GM21529 (cell line): ENCODE measurements at regions not wholly inside any gene's neighbourhood (a gene's known extent, or its start where the extent isn't known, plus 50 kb on each side); places are given as distances from the start of the nearest gene placed in this dataset.
"Not testable (repeated sequence)": the region's sequence is repeated elsewhere in the genome, so short reads cannot be mapped to it uniquely, and the experiment has no call there.

Experiments used
- ATAC-seq: cut with Tn5 transposase; IDR thresholded peaks from one replicate; pipeline ENCODE4 v1.9.1; 2021; ENCODE audit not compliant: unreplicated experiment

DNA sequence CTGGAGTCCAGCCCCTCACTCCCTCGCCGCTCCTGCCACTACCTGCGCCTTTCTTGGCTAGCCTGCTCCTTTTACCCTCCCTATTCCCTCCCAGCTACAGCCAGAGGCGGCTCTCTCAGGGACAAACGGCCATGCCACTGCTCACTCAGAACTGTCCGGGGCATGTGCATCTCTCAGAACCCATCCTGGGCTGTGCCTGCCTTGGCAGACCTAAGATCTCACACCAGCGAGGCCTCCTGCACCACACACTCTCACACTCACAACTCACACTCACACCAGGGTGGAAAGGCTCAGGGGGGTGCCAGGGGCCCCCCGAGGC, 180.3 kb downstream of the TMEM121 start:
- not testable (repeated sequence) for ATAC-seq

GRCh38 chr14:105707099-105707498, 180.7 kb downstream of the TMEM121 start:
- ATAC-seq = not testable (repeated sequence)

DNA sequence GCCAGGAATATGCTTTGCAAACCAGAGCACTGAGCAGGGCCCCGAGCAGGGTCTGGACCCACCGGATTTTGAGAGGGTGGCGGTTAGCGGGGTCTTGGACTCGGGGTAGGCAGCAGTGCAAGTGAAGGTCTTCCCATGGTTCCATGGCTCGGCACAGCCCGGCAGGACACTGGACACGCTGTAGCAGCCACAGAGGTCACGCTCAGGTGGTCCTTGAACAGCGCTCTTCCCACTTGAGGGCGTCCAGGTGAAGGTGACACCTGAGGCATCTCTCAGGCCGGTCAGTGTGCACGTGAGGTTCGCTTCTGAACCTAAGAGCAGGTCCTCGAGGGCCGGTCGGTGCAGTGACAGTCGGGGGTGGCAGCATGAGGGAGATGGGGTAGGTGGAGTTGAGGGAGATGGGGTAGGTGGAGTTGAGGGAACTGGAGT, 181.4 kb downstream of the TMEM121 start:
- not testable (repeated sequence) for ATAC-seq

- not testable (repeated sequence) for ATAC-seq
These were observed 182.1 kb downstream of the TMEM121 start for GRCh38 chr14:105708251-105709134.

DNA sequence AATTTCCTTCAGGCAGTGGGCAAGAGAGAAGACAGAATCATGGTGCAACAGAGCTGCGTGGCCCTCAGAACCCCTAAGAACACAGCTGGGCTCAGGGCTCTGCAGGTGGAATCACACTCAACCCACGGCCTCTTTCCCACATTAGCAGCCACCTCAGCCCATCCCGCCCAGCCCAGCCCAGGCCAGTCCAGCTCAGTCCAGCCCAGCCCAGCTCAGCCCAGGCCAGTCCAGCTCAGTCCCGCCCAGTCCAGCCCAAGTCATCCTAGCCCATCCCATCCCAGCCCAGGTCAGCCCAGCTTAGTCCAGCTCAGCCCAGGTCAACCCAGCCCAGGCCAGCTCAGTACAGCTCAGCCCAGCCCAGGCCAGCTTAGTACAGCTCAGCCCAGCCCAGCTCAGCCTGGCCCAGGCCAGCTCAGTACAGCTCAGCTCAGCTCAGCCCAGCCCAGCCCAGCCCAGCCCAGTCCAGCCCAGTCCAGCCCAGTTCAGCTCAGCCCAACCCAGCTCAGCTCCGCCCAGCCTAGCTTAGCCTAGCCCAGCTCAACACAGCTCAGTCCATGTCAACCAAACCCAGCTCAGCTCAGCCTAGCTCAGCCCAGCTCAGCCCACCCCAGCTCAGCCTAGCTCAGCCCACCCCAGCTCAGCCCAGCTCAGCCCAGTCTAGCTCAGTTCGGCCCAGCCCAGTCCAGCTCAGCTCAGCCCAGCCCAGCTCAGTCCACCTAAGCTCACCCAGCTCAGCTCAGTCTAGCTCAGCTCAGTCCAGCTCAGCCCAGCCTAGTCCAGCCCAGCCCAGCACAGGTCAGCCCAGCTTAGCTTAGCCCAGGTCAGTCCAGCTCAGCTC, 183.1 kb downstream of the TMEM121 start:
- no peak for ATAC-seq

GRCh38 chr14:105710119-105711043, 184.0 kb downstream of the TMEM121 start:
- ATAC-seq = no peak

GRCh38 chr14:105711044-105711620, 184.7 kb downstream of the TMEM121 start:
- no peak for ATAC-seq

DNA sequence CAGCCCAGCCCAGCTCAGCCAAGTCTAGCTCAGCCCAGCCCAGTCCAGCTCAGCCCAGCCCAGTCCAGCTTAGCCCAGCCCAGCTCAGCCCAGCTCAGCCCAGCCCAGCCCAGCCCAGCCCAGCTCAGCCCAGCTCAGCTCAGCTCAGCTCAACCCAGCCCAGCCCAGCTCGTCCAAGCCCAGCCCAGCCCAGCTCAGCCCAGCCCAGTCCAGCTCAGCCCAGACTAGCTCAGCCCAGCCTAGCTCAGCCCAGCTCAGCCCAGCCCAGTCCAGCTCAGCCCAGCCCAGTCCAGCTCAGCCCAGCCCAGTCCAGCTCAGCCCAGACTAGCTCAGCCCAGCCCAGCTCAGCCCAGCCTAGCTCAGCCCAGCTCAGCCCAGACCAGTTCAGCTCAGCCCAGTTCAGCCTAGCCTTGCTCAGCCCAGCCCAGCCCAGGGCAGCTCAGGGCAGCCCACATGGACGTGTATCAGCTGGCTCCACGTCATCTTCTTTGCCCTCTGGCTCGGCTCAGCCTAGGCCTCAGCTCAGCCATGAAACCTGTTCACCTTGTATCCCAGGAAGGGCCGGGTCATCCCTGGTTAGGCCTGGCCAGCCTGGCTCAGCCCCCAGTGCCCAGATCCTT, 185.6 kb downstream of the TMEM121 start:
- no peak for ATAC-seq

DNA sequence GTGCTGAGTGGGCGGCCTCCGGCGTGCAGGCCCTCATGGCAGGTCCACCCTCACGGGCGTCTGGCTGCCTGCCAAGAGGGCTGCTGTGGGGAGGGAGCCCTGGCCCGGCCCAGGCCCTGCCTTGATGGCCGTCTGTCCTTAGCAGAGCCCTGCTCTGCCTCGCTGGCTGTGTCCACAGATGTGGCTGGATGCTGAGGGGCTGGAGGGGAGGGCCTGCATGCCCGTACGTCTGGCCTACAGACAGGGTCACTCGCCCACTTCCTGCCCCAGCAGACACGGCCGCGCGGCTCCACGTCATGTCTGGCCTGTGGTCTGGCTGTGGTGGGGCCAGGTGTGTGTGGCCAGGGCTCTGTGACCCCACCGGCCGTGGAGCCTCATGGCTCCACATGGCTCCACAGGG, 186.3 kb downstream of the TMEM121 start:
- not testable (repeated sequence) for ATAC-seq

DNA sequence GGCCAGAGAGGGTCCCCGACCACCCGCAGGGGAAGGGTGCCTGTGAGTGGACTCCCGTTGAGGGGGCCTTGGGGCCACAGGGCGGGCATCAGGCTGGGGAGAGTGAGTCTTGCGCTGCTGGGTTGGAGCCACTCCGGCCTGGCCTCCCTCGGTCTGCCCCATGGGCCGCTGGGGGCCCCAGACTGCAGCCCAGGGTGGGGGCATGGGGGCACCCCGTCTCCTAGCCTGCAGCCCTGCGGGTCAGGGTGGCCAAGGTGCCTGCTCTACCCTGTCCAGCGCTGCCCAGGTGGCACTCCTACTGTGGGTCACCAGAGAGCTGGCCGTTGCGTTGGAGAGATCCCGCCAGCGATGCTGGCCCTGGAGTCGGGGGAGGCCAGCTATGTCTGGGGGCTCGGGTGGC, 186.8 kb downstream of the TMEM121 start:
- ATAC-seq = not testable (repeated sequence)

DNA sequence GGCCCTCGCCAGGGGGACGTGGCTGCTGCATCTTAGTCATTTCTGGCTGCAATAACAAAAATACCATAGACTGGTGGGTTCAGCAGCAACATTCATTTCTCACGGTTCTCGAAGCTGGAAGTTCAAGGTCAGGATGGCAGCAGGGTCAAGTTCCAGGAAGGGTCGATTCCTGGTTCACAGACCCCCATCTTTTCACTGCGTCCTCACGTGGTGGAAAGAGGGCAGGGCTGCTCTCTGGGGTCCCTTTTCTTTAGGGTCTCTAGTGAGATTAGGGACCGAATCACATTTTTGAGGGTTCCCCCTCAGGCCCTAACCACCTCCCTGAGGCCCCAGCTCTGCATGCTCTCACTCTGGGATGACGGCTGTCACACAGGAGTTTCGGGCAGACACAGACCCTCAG, 187.5 kb downstream of the TMEM121 start:
- ATAC-seq = not testable (repeated sequence)

DNA sequence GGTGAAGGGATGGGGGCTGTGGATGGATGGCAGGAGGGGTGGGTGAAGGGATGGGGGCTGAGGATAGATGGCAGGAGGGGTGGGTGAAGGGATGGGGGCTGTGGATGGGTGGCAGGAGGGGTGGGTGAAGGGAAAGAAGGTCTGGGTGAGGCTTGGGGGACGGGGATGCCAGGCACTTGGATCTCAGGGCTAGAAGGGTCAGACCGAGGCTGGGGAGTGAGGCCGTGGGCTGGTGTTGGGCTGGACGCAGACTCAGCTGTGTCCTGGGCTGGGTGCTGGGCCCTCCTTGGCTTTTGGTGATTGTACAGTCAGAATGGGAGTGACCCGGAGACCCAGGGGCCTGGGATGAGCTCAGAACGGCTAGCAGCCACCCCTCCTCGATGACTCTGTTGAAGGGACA, 192.4 kb downstream of the TMEM121 start:
- ATAC-seq = not testable (repeated sequence)

- ATAC-seq = not testable (repeated sequence)
These were observed 193.7 kb downstream of the TMEM121 start for GRCh38 chr14:105720106-105720505.

DNA sequence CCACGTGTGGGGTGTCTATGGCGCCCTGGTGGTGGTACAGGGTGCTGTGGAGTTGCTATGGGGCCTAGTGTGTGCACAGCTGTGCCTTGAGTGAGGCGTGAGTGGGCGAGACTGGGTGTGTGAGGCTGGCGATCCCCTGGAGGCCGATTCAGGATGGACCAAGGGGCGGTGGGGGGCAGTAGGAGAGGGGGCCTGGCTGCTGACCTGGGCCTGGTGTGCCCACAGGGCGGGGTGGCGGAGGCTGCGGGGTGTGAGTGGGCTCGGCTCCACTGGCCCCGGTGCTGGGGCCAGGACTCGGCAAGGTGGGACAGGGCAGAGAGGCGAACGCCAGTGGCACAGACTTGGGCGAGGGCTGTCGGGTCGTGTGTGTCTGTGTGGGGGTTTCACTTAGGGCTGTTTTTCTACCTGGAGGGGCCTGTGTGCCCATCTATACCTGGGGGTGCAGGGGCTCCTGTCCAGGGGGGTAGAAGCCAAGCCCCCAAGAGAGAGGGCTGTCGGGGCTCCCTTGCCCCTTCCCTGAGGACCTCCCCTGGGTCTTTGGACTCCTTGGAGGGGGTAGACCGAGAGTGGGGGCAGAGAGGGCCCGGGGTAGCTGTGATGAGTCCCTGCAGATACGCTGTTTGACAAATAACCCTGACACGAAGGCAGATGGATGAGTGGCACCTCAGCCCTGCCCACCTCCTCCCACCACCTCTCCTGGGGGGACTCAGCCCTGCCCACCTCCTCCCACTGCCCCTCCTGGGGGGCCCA, 194.6 kb downstream of the TMEM121 start:
- not testable (repeated sequence) for ATAC-seq

- not testable (repeated sequence) for ATAC-seq
These were observed 195.2 kb downstream of the TMEM121 start for GRCh38 chr14:105721602-105721970.

GRCh38 chr14:105721996-105722709, 195.8 kb downstream of the TMEM121 start:
- not testable (repeated sequence) for ATAC-seq

- ATAC-seq = not testable (repeated sequence)
These were observed 196.9 kb downstream of the TMEM121 start for GRCh38 chr14:105723271-105723670.

GRCh38 chr14:105723776-105724175, 197.4 kb downstream of the TMEM121 start:
- not testable (repeated sequence) for ATAC-seq
